Prostate gland (tissue), 2 donors: ENCODE measurements at regions not wholly inside any gene's neighbourhood (a gene's known extent, or its start where the extent isn't known, plus 50 kb on each side); places are given as distances from the start of the nearest gene placed in this dataset.

Experiments
- DNase-seq: peaks from one replicate; pipeline ENCODE4 v3.0.0-alpha.2; 2019; ENCODE audit warnings: low spot score
- H3K27ac ChIP-seq, 2 donors: fragments of 200-600 bp; sonication (generic); 2 replicates each; pipeline ENCODE4 v1.5.1; 2017 to 2019
- H3K27me3 ChIP-seq: fragments of 200-600 bp; sonication (generic); replicated peaks from 2 replicates; pipeline ENCODE4 v1.5.1; 2019; ENCODE audit not compliant: insufficient read depth
- H3K36me3 ChIP-seq, 2 donors: fragments of 200-600 bp; sonication (generic); 1 replicate in 1 of 2; 2 replicates in 1 of 2; pipeline versions ENCODE4 v1.5.1 to v1.8.1; 2017 to 2019
- H3K4me1 ChIP-seq: fragments of 200-600 bp; sonication (generic); replicated peaks from 2 replicates; pipeline ENCODE4 v1.5.1; 2019
- H3K4me3 ChIP-seq, 2 donors: fragments of 200-600 bp; sonication (generic); 2 replicates each; pipeline ENCODE4 v1.5.1; 2017 to 2019
- H3K9me3 ChIP-seq: fragments of 200-600 bp; sonication (generic); 2 replicates; pipeline ENCODE4 v1.5.1; 2017
- POLR2A ChIP-seq: fragments of 450-650 bp; IDR thresholded peaks from one replicate; pipeline ENCODE4 v1.6.1; 2016; ENCODE audit warnings: antibody characterized with exemption, mild to moderate bottlenecking
- POLR2AphosphoS5 ChIP-seq: sonication (generic); formaldehyde crosslinking; IDR thresholded peaks from one replicate; pipeline ENCODE4 v1.6.1; 2017; ENCODE audit warnings: antibody characterized with exemption
- WGBS: methylation state at CpG from one replicate; pipeline ENCODE4 v1.1.5; 2018; 5-methylcytosine and 5-hydroxymethylcytosine counted together
- intact Hi-C: fragments of 100-400 bp; cut with DNase I; formaldehyde crosslinking; loops from one replicate; pipeline ENCODE4 v1.14.2; 2022
- TF ChIP-seq, protein P1 (sequence below), 4 experiments: fragments of 200-600 bp in 2 of 4; fragments of 450-650 bp in 2 of 4; sonication (generic) in 2 of 4; IDR thresholded peaks; 1 replicate in 3 of 4; 2 replicates in 1 of 4; pipeline ENCODE4 v1.5.1; 2016 to 2019; ENCODE audit warnings: antibody characterized with exemption in 4 of 4, mild to moderate bottlenecking in 2 of 4, moderate library complexity in 2 of 4

DNA sequence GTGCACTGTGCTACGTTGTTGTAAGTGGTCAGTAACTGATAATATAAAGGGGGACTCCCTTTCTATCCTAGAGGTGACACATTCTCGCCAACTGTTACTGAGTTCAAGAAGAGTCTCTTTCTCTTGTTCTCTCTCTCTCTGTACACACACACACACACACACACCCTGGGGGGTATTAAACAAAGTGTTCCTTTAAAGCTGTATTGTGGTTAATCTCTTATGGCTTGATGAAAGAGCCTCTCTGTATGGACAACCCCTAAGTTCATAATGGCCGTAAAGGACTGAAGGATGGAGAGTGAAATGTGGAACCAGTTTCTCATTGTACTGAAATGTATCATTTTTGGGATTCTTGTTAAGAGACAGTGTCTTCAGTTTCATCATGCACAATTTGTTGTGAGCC lies 145.2 kb upstream of the BMPER start:
- 82% methylated on average over 3 of the region's 3 CpGs for WGBS

DNA sequence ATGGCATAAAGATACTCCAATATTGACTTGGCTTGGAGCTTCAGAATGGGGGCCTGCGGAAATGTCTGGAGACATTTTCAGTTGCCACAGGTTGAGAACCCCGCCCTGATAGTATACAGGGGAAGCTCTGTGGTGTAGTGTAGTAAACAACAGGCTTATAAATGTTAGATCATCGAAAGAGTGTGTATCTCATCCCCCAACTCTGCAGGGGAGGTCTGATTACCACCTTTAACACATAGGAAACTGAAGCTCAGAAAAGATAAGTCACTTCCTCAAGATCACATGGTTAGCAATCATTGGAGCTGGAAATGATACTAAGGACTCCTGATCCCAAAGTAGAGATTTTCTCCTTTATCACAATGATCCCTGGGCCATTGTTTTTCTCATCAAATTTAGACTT lies 144.5 kb upstream of the BMPER start:
- H3K36me3 ChIP-seq: no peaks in the 10 kb centered on the region
- no peaks in the 10 kb centered on the region for H3K9me3 ChIP-seq
- no peak for DNase-seq
- no peaks in the 10 kb centered on the region for H3K27me3 ChIP-seq
- TF ChIP-seq POLR2A (no peak), POLR2AphosphoS5 (no peak)
- TF ChIP-seq, protein P1, sequence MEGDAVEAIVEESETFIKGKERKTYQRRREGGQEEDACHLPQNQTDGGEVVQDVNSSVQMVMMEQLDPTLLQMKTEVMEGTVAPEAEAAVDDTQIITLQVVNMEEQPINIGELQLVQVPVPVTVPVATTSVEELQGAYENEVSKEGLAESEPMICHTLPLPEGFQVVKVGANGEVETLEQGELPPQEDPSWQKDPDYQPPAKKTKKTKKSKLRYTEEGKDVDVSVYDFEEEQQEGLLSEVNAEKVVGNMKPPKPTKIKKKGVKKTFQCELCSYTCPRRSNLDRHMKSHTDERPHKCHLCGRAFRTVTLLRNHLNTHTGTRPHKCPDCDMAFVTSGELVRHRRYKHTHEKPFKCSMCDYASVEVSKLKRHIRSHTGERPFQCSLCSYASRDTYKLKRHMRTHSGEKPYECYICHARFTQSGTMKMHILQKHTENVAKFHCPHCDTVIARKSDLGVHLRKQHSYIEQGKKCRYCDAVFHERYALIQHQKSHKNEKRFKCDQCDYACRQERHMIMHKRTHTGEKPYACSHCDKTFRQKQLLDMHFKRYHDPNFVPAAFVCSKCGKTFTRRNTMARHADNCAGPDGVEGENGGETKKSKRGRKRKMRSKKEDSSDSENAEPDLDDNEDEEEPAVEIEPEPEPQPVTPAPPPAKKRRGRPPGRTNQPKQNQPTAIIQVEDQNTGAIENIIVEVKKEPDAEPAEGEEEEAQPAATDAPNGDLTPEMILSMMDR (IDR thresholded peaks at IDR 0.05): no peak
- H3K4me3 ChIP-seq: no peak overlapping the region
- H3K4me1 ChIP-seq: no peaks in the 10 kb centered on the region
- intact Hi-C loops: no loop called here
- H3K27ac ChIP-seq: no peak overlapping the region
- 83% methylated on average over 3 of the region's 3 CpGs for WGBS

More for the DNA sequence above, 145.2 kb upstream of the BMPER start:
- no peak overlapping the region for H3K4me3 ChIP-seq
- intact Hi-C loops: no loop called here
- no peaks in the 10 kb centered on the region for H3K9me3 ChIP-seq
- H3K27ac ChIP-seq: no peak overlapping the region
- TF ChIP-seq, protein P1 (IDR thresholded peaks at IDR 0.05): no peak
- TF ChIP-seq POLR2A: no peak
- TF ChIP-seq POLR2AphosphoS5: no peak
- no peak for DNase-seq
- no peaks in the 10 kb centered on the region for H3K27me3 ChIP-seq
- no peaks in the 10 kb centered on the region for H3K36me3 ChIP-seq
- H3K4me1 ChIP-seq: no peaks in the 10 kb centered on the region

DNA sequence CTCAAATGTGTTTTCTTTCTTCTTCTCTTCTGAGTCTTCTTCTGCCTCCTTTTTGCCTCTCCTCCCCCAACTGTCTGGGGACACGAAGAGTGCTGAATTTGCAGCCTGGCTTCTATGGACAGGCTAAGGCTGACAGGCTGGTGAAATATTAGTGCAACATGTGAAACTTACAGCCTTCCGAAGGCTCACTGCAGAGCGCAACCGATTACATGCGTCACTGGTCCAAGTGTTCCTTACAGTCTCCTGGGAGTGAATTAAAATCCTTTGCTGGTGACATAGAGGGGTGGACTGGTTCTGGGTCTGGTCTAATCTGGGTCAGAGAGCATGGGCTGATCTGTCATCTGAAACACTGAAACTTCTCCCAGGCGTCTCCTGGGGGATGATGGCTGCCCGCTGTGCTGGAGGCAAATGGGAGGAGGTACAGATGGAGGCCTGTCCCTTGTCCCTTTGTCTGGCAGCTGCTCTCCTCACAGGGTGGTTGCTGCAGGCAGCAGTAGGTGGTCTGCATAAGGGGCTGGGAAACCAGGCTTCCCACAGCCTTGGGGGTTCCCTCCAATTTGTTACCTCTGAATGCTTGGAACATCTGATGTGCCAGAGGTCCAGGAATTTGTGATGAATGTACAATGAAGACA lies 143.8 kb upstream of the BMPER start:
- WGBS: 91% methylated on average over 7 of the region's 7 CpGs
- Histone ChIP-seq H3K36me3 (no peaks in the 10 kb centered on the region), H3K9me3 (no peaks in the 10 kb centered on the region), H3K27me3 (no peaks in the 10 kb centered on the region), H3K27ac (no peak overlapping the region), H3K4me1 (no peaks in the 10 kb centered on the region), H3K4me3 (no peak overlapping the region)
- DNase-seq: no peak
- intact Hi-C loops: no loop called here
- TF ChIP-seq POLR2AphosphoS5 (no peak), POLR2A (no peak)
- TF ChIP-seq, protein P1 (IDR thresholded peaks at IDR 0.05): no peak

DNA sequence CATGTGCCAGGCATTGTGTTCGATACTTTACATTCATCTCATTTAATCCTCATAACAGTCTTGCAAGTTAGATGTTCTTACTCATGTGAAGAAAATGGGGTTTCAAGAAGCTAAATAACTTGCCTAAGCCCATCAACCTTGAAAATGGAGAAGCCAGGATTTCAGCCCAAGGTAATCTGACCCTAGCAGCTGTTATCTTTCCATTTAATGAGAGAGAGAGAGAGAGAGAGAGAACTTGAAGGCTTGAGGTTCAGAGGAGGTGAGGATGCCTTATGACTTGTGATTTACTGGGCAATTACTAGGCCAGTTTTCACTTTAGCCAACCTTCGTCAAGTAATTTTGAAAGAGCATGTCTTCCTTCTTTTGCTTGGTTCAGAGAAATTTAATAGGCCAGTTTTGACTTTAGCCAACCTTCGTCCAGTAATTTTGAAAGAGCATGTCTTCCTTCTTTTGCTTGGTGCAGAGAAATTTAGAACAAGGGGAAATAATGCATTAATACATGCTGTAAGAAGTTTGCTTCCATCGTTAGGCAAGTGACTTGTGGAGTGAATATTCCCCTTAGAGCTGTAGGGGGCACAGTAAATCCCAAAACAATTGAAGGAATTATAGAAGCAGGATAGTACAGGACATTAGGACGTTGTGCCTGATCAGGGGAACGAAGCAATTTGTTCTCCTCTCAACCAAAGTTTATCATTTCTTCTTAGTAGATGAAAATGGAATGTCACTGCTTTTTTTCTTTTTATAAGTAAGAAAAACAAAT lies 143.0 kb upstream of the BMPER start:
- intact Hi-C loops: no loop called here
- Histone ChIP-seq H3K27ac (no peak overlapping the region), H3K27me3 (no peaks in the 10 kb centered on the region), H3K9me3 (no peaks in the 10 kb centered on the region), H3K36me3 (no peaks in the 10 kb centered on the region), H3K4me3 (no peak overlapping the region), H3K4me1 (no peaks in the 10 kb centered on the region)
- no peak for DNase-seq
- TF ChIP-seq, protein P1 (IDR thresholded peaks at IDR 0.05): no peak
- TF ChIP-seq POLR2A (no peak), POLR2AphosphoS5 (no peak)
- 84% methylated on average over 6 of the region's 6 CpGs for WGBS

DNA sequence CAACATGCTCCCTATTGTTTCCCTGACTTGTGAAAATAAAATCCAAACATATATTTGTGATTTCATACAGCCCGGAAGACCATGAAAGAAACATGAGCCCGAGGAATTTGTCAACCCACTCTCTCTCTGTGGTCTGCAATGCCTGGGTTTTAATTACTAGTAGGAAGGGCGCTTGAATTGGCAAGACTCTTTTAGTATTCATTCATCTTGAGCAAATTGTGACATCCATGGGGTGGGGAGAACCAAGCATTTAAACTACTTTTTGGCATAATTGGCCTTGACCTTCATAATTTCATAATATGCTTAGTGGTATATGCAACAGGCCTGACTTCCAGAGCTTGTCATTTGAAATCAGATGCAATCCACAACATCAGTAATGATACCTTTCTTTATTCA lies 142.4 kb upstream of the BMPER start:
- H3K4me1 ChIP-seq: no peaks in the 10 kb centered on the region
- no peaks in the 10 kb centered on the region for H3K36me3 ChIP-seq
- H3K9me3 ChIP-seq: no peaks in the 10 kb centered on the region
- TF ChIP-seq, protein P1 (IDR thresholded peaks at IDR 0.05): no peak
- TF ChIP-seq POLR2AphosphoS5: no peak
- TF ChIP-seq POLR2A: no peak
- WGBS: 90% methylated on average over 3 of the region's 3 CpGs
- H3K27me3 ChIP-seq: no peaks in the 10 kb centered on the region
- no peak overlapping the region for H3K4me3 ChIP-seq
- intact Hi-C loops: no loop called here
- DNase-seq: no peak
- no peak overlapping the region for H3K27ac ChIP-seq
